ENCODE measurements at regions not wholly inside any gene's neighbourhood (a gene's known extent, or its start where the extent isn't known, plus 50 kb on each side); places are given as distances from the start of the nearest gene placed in this dataset.

- TF ChIP-seq EZH2 (IDR thresholded peaks at IDR 0.05; ENCODE audit: borderline replicate concordance, low read depth, low read length, severe bottlenecking) (no peak), CTCF (IDR thresholded peaks at IDR 0.05; ENCODE audit: extremely low read depth in 1 of 2, insufficient read depth in 1 of 2, low read depth in 1 of 2, low read length in 2 of 2) (no peak), POLR2AphosphoS5 (IDR thresholded peaks at IDR 0.05; ENCODE audit: insufficient read depth, low read depth, low read length) (no peak), POLR2A (IDR thresholded peaks at IDR 0.05; ENCODE audit: low read depth, low read length) (no peak)
Measured at GRCh38 chr5:78718824-78719223, 70.3 kb upstream of the LHFPL2 start.
